ENCODE measurements at regions not wholly inside any gene's neighbourhood (a gene's known extent, or its start where the extent isn't known, plus 50 kb on each side); places are given as distances from the start of the nearest gene placed in this dataset.
"Not testable (repeated sequence)": the region's sequence is repeated elsewhere in the genome, so short reads cannot be mapped to it uniquely, and the experiment has no call there.

GRCh38 chr6:126673749-126674148, 333.8 kb downstream of the CENPW start:
- not testable (repeated sequence) for DNase-seq

- no peak for DNase-seq
Observed at GRCh38 chr6:126682440-126682839, 342.5 kb downstream of the CENPW start.

- no peak for DNase-seq
Observed at GRCh38 chr6:126685182-126685581, 345.3 kb downstream of the CENPW start.

- DNase-seq: no peak
Observed at GRCh38 chr6:126696921-126697693, 357.2 kb downstream of the CENPW start.

GRCh38 chr6:126698732-126699240, 358.9 kb downstream of the CENPW start:
- DNase-seq: no peak

- no peak for DNase-seq
Observed at GRCh38 chr6:126701676-126702560, 362.0 kb downstream of the CENPW start.

- no peak for DNase-seq
Observed at GRCh38 chr6:126716032-126716431, 376.1 kb downstream of the CENPW start.

GRCh38 chr6:126716826-126717509, 377.1 kb downstream of the CENPW start:
- no peak for DNase-seq

GRCh38 chr6:126718600-126719327, 378.8 kb downstream of the CENPW start:
- DNase-seq: no peak

GRCh38 chr6:126720304-126720703, 380.4 kb downstream of the CENPW start:
- no peak for DNase-seq

GRCh38 chr6:126721581-126722160, 381.8 kb downstream of the CENPW start:
- DNase-seq: no peak

- no peak for DNase-seq
Observed at GRCh38 chr6:126722411-126722810, 382.5 kb downstream of the CENPW start.

- no peak for DNase-seq
Observed at GRCh38 chr6:126723541-126724170, 383.7 kb downstream of the CENPW start.

- no peak for DNase-seq
Observed at GRCh38 chr6:126724821-126725220, 384.9 kb downstream of the CENPW start.

- not testable (repeated sequence) for DNase-seq
Observed at GRCh38 chr6:126726454-126726853, 386.5 kb downstream of the CENPW start.

GRCh38 chr6:126738146-126738545, 380.3 kb upstream of the RSPO3 start:
- DNase-seq: no peak

- DNase-seq: no peak
Observed at GRCh38 chr6:126738641-126739040, 379.8 kb upstream of the RSPO3 start.

- DNase-seq: no peak
Observed at GRCh38 chr6:126743076-126743475, 375.4 kb upstream of the RSPO3 start.

- DNase-seq: no peak
Observed at GRCh38 chr6:126747728-126748540, 370.5 kb upstream of the RSPO3 start.

- no peak for DNase-seq
Observed at GRCh38 chr6:126753606-126754005, 364.9 kb upstream of the RSPO3 start.

- no peak for DNase-seq
Observed at GRCh38 chr6:126761854-126762253, 356.6 kb upstream of the RSPO3 start.
